Fibroblast of skin of left quadriceps (primary cell): ENCODE measurements at regions not wholly inside any gene's neighbourhood (a gene's known extent, or its start where the extent isn't known, plus 50 kb on each side); places are given as distances from the start of the nearest gene placed in this dataset.

ENCODE experiments used
- DNase-seq, 2 experiments: peaks; one replicate each; pipeline ENCODE4 v3.0.0-alpha.2; 2013; ENCODE audit warnings: low read depth in 2 of 2

GRCh38 chr22:27679693-27680488 is 121.7 kb downstream of the MN1 start:
- DNase-seq: no peak

- DNase-seq: no peak
Measured at GRCh38 chr22:27680636-27681035, 120.9 kb downstream of the MN1 start.

GRCh38 chr22:27681037-27681436 is 120.5 kb downstream of the MN1 start:
- DNase-seq: no peak

GRCh38 chr22:27682437-27682836 is 119.1 kb downstream of the MN1 start:
- no peak for DNase-seq

GRCh38 chr22:27684901-27685300 is 116.7 kb downstream of the MN1 start:
- no peak for DNase-seq

GRCh38 chr22:27685515-27685914 is 116.0 kb downstream of the MN1 start:
- DNase-seq: no peak

GRCh38 chr22:27685970-27686369 is 115.6 kb downstream of the MN1 start:
- no peak for DNase-seq

GRCh38 chr22:27686534-27686933 is 115.0 kb downstream of the MN1 start:
- no peak for DNase-seq

GRCh38 chr22:27687984-27688545 is 113.5 kb downstream of the MN1 start:
- no peak for DNase-seq

- DNase-seq: no peak
Measured at GRCh38 chr22:27689664-27690063, 111.9 kb downstream of the MN1 start.

- DNase-seq: no peak
Measured at GRCh38 chr22:27690599-27690998, 111.0 kb downstream of the MN1 start.

GRCh38 chr22:27692243-27692642 is 109.3 kb downstream of the MN1 start:
- no peak for DNase-seq

GRCh38 chr22:27695925-27696324 is 105.6 kb downstream of the MN1 start:
- no peak for DNase-seq

GRCh38 chr22:27697888-27698287 is 103.7 kb downstream of the MN1 start:
- DNase-seq: no peak
